Pons (tissue), 1 donor: ENCODE measurements at regions not wholly inside any gene's neighbourhood (a gene's known extent, or its start where the extent isn't known, plus 50 kb on each side); places are given as distances from the start of the nearest gene placed in this dataset.

Source experiments
- DNase-seq: peaks from one replicate; pipeline ENCODE4 v3.0.0-alpha.2; 2016; ENCODE audit warnings: low spot score

- DNase-seq, result no peak
Measured at GRCh38 chr16:20167323-20167722, 93.6 kb upstream of the GPR139 start.

GRCh38 chr16:20166531-20167235 lies 93.0 kb upstream of the GPR139 start:
- DNase-seq, result no peak

- DNase-seq, result no peak
Measured at GRCh38 chr16:20153444-20153843, 79.8 kb upstream of the GPR139 start.

GRCh38 chr16:20147091-20147490 lies 73.4 kb upstream of the GPR139 start:
- DNase-seq, result no peak

DNA sequence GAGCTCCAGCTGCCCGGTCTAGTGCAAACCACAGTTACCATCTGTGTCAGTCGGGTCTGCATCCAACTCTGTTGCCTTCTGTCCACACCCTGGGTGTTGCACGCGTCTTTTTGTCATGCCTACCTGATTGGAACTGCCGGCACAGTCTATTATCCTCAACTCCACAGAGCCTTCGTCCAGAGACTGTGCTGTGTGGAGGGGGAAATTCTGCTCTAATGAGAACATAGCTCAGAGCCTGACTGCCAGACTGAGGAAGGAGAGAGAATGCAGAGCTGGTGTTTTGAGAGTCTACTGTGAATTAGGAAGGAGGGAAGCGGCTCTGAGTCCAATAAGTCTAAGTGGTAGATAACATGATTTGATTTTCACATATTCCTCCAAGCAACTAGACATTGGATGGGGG lies 68.3 kb upstream of the GPR139 start:
- DNase-seq, result no peak

DNA sequence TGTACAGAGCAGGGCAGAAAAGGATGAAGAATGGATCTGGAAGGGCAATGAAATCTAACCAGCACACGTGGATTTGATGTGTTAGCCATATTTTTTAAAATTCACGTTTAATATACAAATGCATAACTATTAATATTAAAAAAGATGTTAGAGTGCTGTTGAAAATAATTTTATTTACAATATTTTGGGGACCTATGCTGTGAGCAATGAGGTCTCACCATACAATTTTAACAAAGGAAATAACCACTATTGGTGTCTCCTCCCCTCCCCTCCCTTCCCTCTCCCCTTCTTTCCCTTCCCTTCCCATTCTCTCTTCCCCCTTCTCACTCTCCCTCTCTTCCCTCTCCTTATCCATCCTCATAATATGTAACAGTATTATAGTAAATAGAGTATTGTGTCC lies 64.2 kb upstream of the GPR139 start:
- no peak for DNase-seq

DNA sequence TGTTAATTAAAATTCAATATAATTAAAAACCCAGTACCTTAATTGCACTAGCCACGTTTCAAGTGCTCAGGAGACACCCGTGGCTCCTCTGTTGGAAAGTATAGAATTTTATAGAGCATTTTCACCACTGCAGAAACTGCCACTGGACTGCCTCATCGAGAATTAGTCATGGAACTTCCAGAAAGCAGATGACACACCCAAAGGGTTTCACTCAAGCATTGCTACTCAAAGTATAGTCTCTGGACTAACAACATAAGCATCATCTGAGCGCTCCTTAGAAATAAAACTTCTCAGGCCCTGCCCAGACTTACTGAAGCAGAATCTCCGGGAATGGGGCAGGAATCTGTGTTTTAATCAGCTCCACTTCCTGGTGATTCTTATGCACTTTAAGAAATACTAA lies 63.5 kb upstream of the GPR139 start:
- DNase-seq, result no peak

DNA sequence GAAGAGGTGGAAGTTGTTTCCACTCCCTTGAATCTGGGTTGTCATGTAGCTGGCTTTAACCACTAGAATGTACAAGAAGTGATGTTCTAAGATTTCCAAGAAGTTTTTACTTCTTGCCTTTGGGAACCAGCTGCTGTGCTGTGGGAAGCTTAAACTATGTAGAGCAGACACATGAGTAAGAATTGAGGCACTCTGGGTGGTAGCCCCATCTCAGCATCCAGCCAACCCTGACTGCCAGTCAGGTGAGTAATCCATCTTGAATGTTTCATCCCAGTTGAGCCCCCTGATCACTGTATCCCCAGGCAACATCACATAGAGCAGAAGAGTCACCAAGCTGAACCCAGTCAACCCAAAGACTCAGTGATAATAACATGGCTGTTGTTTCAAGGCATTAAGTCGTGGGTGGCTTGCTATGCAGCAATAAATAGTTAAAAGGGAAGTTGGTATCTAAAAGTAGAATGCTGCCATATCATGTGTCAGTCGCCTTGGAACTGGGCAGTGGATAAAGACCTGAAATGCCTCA lies 62.8 kb upstream of the GPR139 start:
- DNase-seq, result no peak

- DNase-seq, result no peak
Measured at GRCh38 chr16:20129375-20129774, 55.7 kb upstream of the GPR139 start.
